GM12865 (cell line): ENCODE measurements at regions not wholly inside any gene's neighbourhood (a gene's known extent, or its start where the extent isn't known, plus 50 kb on each side); places are given as distances from the start of the nearest gene placed in this dataset.

Experiments used
- DNase-seq: peaks from one replicate; pipeline ENCODE4 v3.0.0; 2010; ENCODE audit warnings: low read depth
- H3K4me3 ChIP-seq: 2 replicates; pipeline ENCODE4 v1.5.1; 2011; ENCODE audit warnings: mild to moderate bottlenecking, low read depth, low read length, control low read depth
- CTCF ChIP-seq: IDR thresholded peaks from 2 replicates; pipeline ENCODE4 v1.5.1; 2011; ENCODE audit warnings: low read length, control low read depth, low read depth, inconsistent platforms; ENCODE audit not compliant: insufficient read depth; ENCODE audit errors: missing control alignments

- no peak overlapping the region for H3K4me3 ChIP-seq
- no peak for DNase-seq
- no peak for TF ChIP-seq CTCF
Measured at GRCh38 chr10:130439766-130440165, 303.6 kb downstream of the GLRX3 start.

- TF ChIP-seq CTCF = no peak
- H3K4me3 ChIP-seq = no peak overlapping the region
- DNase-seq = no peak
Measured at GRCh38 chr10:130440494-130440893, 304.3 kb downstream of the GLRX3 start.

GRCh38 chr10:130440971-130441370 lies 304.8 kb downstream of the GLRX3 start:
- DNase-seq = no peak
- no peak for TF ChIP-seq CTCF
- no peak overlapping the region for H3K4me3 ChIP-seq

GRCh38 chr10:130443066-130443465 lies 306.9 kb downstream of the GLRX3 start:
- DNase-seq = no peak
- no peak overlapping the region for H3K4me3 ChIP-seq
- no peak for TF ChIP-seq CTCF

GRCh38 chr10:130453036-130453720 lies 317.0 kb downstream of the GLRX3 start:
- DNase-seq = no peak
- TF ChIP-seq CTCF = no peak

GRCh38 chr10:130453721-130454542 lies 317.7 kb downstream of the GLRX3 start:
- TF ChIP-seq CTCF = no peak
- no peak overlapping the region for H3K4me3 ChIP-seq
- no peak for DNase-seq

More at GRCh38 chr10:130453036-130453720, 317.0 kb downstream of the GLRX3 start:
- H3K4me3 ChIP-seq = no peak overlapping the region
